SK-N-SH (cell line): ENCODE measurements at regions not wholly inside any gene's neighbourhood (a gene's known extent, or its start where the extent isn't known, plus 50 kb on each side); places are given as distances from the start of the nearest gene placed in this dataset.

Source experiments
- EZH2phosphoT487 ChIP-seq: fragments of 200-600 bp; sonication (generic); IDR thresholded peaks from 2 replicates; pipeline ENCODE4 v1.6.1; 2017; ENCODE audit warnings: low read depth, mixed run types, mild to moderate bottlenecking, antibody characterized with exemption, moderate library complexity, borderline replicate concordance
- RCOR1 ChIP-seq: fragments of 150-350 bp; IDR thresholded peaks from 2 replicates; pipeline ENCODE4 v1.6.1; 2017; ENCODE audit warnings: antibody characterized with exemption, low read length
- RFX5 ChIP-seq: IDR thresholded peaks from 2 replicates; pipeline ENCODE4 v1.6.1; 2012; ENCODE audit warnings: mild to moderate bottlenecking, improper control_type of control experiment, low read length
- TAF1 ChIP-seq: IDR thresholded peaks from 2 replicates; pipeline ENCODE4 v1.6.1; 2012; ENCODE audit warnings: low read depth, mild to moderate bottlenecking, low read length, moderate library complexity, borderline replicate concordance
- ZBTB33 ChIP-seq: IDR thresholded peaks from 2 replicates; pipeline ENCODE4 v1.4.0; 2012; ENCODE audit warnings: low read depth, borderline replicate concordance
- TF ChIP-seq, protein P1 (sequence below): fragments of 200-600 bp; sonication (generic); IDR thresholded peaks from 2 replicates; pipeline ENCODE4 v1.6.1; 2017; ENCODE audit warnings: antibody characterized with exemption, mild to moderate bottlenecking, moderate library complexity

GRCh38 chr6:34633785-34634184 is 62.8 kb downstream of the ILRUN start:
- TF ChIP-seq, protein P1, sequence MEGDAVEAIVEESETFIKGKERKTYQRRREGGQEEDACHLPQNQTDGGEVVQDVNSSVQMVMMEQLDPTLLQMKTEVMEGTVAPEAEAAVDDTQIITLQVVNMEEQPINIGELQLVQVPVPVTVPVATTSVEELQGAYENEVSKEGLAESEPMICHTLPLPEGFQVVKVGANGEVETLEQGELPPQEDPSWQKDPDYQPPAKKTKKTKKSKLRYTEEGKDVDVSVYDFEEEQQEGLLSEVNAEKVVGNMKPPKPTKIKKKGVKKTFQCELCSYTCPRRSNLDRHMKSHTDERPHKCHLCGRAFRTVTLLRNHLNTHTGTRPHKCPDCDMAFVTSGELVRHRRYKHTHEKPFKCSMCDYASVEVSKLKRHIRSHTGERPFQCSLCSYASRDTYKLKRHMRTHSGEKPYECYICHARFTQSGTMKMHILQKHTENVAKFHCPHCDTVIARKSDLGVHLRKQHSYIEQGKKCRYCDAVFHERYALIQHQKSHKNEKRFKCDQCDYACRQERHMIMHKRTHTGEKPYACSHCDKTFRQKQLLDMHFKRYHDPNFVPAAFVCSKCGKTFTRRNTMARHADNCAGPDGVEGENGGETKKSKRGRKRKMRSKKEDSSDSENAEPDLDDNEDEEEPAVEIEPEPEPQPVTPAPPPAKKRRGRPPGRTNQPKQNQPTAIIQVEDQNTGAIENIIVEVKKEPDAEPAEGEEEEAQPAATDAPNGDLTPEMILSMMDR, result no peak
- TF ChIP-seq EZH2phosphoT487, result no peak
- no peak for TF ChIP-seq RFX5
- no peak for TF ChIP-seq TAF1
- TF ChIP-seq RCOR1, result no peak
- no peak for TF ChIP-seq ZBTB33
